ENCODE measurements at regions not wholly inside any gene's neighbourhood (a gene's known extent, or its start where the extent isn't known, plus 50 kb on each side); places are given as distances from the start of the nearest gene placed in this dataset.
"Not testable (repeated sequence)": the region's sequence is repeated elsewhere in the genome, so short reads cannot be mapped to it uniquely, and the experiment has no call there.

- Histone ChIP-seq H3K9ac (ENCODE audit: insufficient read depth in 1 of 2, low read length in 2 of 2) (no peak overlapping the region), H3K4me1 (ENCODE audit: control insufficient read depth in 5 of 5, insufficient read depth in 5 of 5, low read length in 5 of 5) (no peaks in the 10 kb centered on the region), H3K9me3 (ENCODE audit: control insufficient read depth in 4 of 4, insufficient read depth in 3 of 4, low read length in 3 of 4) (no peaks in the 10 kb centered on the region), H3K36me3 (ENCODE audit: control insufficient read depth in 4 of 4, insufficient read depth in 4 of 4, low read length in 4 of 4) (no peaks in the 10 kb centered on the region), H3K27me3 (ENCODE audit: control insufficient read depth in 3 of 3, insufficient read depth in 3 of 3, low read length in 2 of 3) (no peaks in the 10 kb centered on the region), H3K27ac (ENCODE audit: low read depth in 1 of 2, low read length in 1 of 2) (no peak overlapping the region), H3K4me3 (no peak overlapping the region)
- no peak for DNase-seq
- no peak for TF ChIP-seq CTCF (IDR thresholded peaks at IDR 0.05; ENCODE audit: control extremely low read depth, extremely low read depth)
- no peak for ATAC-seq (ENCODE audit: insufficient read depth, low FRiP score)
Measured at GRCh38 chrY:12212394-12212793, 488.6 kb upstream of the USP9Y start.

- ATAC-seq (ENCODE audit: insufficient read depth, low FRiP score) (no peak), DNase-seq (no peak)
- H3K27me3 ChIP-seq (ENCODE audit: control insufficient read depth in 3 of 3, insufficient read depth in 3 of 3, low read length in 2 of 3): no peaks in the 10 kb centered on the region
- no peak for TF ChIP-seq CTCF (IDR thresholded peaks at IDR 0.05; ENCODE audit: control extremely low read depth, extremely low read depth)
- H3K4me3 ChIP-seq: no peak overlapping the region
- H3K27ac ChIP-seq (ENCODE audit: low read depth in 1 of 2, low read length in 1 of 2): no peak overlapping the region
- no peak overlapping the region for H3K9ac ChIP-seq (ENCODE audit: insufficient read depth in 1 of 2, low read length in 2 of 2)
- H3K36me3 ChIP-seq (ENCODE audit: control insufficient read depth in 4 of 4, insufficient read depth in 4 of 4, low read length in 4 of 4): no peaks in the 10 kb centered on the region
- no peaks in the 10 kb centered on the region for H3K4me1 ChIP-seq (ENCODE audit: control insufficient read depth in 5 of 5, insufficient read depth in 5 of 5, low read length in 5 of 5)
- no peaks in the 10 kb centered on the region for H3K9me3 ChIP-seq (ENCODE audit: control insufficient read depth in 4 of 4, insufficient read depth in 3 of 4, low read length in 3 of 4)
Measured at GRCh38 chrY:12215564-12216022, 485.4 kb upstream of the USP9Y start.

GRCh38 chrY:12230921-12231320 lies 470.1 kb upstream of the USP9Y start:
- 53% methylated on average over 1 of the region's 1 CpG; no CpG with 5 or more reads in 1 of the 2 donors for WGBS, 2 donors
- TF ChIP-seq CTCF (IDR thresholded peaks at IDR 0.05; ENCODE audit: control extremely low read depth, extremely low read depth): no peak

GRCh38 chrY:12236399-12236798 lies 464.6 kb upstream of the USP9Y start:
- Histone ChIP-seq H3K4me1 (ENCODE audit: control insufficient read depth in 5 of 5, insufficient read depth in 5 of 5, low read length in 5 of 5) (no peaks in the 10 kb centered on the region), H3K4me3 (no peak overlapping the region), H3K36me3 (ENCODE audit: control insufficient read depth in 4 of 4, insufficient read depth in 4 of 4, low read length in 4 of 4) (no peaks in the 10 kb centered on the region), H3K27ac (ENCODE audit: low read depth in 1 of 2, low read length in 1 of 2) (no peak overlapping the region), H3K27me3 (ENCODE audit: control insufficient read depth in 3 of 3, insufficient read depth in 3 of 3, low read length in 2 of 3) (no peaks in the 10 kb centered on the region), H3K9ac (ENCODE audit: insufficient read depth in 1 of 2, low read length in 2 of 2) (no peak overlapping the region), H3K9me3 (ENCODE audit: control insufficient read depth in 4 of 4, insufficient read depth in 3 of 4, low read length in 3 of 4) (no peaks in the 10 kb centered on the region)
- ATAC-seq (ENCODE audit: insufficient read depth, low FRiP score) (no peak), DNase-seq (no peak)
- WGBS, 2 donors: 87% methylated on average over 4 of the region's 4 CpGs; no CpG with 5 or more reads in 1 of the 2 donors
- no peak for TF ChIP-seq CTCF (IDR thresholded peaks at IDR 0.05; ENCODE audit: control extremely low read depth, extremely low read depth)

More at GRCh38 chrY:12230921-12231320, 470.1 kb upstream of the USP9Y start:
- Histone ChIP-seq H3K27me3 (ENCODE audit: control insufficient read depth in 3 of 3, insufficient read depth in 3 of 3, low read length in 2 of 3) (no peaks in the 10 kb centered on the region), H3K36me3 (ENCODE audit: control insufficient read depth in 4 of 4, insufficient read depth in 4 of 4, low read length in 4 of 4) (no peaks in the 10 kb centered on the region), H3K4me3 (no peak overlapping the region), H3K9ac (ENCODE audit: insufficient read depth in 1 of 2, low read length in 2 of 2) (no peak overlapping the region), H3K9me3 (ENCODE audit: control insufficient read depth in 4 of 4, insufficient read depth in 3 of 4, low read length in 3 of 4) (no peaks in the 10 kb centered on the region), H3K4me1 (ENCODE audit: control insufficient read depth in 5 of 5, insufficient read depth in 5 of 5, low read length in 5 of 5) (no peaks in the 10 kb centered on the region), H3K27ac (ENCODE audit: low read depth in 1 of 2, low read length in 1 of 2) (no peak overlapping the region)
- no peak for DNase-seq
- ATAC-seq (ENCODE audit: insufficient read depth, low FRiP score): no peak

- 30% methylated on average over 2 of the region's 2 CpGs; no CpG with 5 or more reads in 1 of the 2 donors for WGBS, 2 donors
- not testable (repeated sequence) for H3K9me3 ChIP-seq (ENCODE audit: control insufficient read depth in 4 of 4, insufficient read depth in 3 of 4, low read length in 3 of 4)
Measured at GRCh38 chrY:12240326-12240725, 460.7 kb upstream of the USP9Y start.

More at GRCh38 chrY:12240326-12240725, 460.7 kb upstream of the USP9Y start:
- DNase-seq; H3K4me3 ChIP-seq; H3K27me3 ChIP-seq (ENCODE audit: control insufficient read depth in 3 of 3, insufficient read depth in 3 of 3, low read length in 2 of 3); H3K36me3 ChIP-seq (ENCODE audit: control insufficient read depth in 4 of 4, insufficient read depth in 4 of 4, low read length in 4 of 4); H3K9ac ChIP-seq (ENCODE audit: insufficient read depth in 1 of 2, low read length in 2 of 2); ATAC-seq (ENCODE audit: insufficient read depth, low FRiP score); H3K4me1 ChIP-seq (ENCODE audit: control insufficient read depth in 5 of 5, insufficient read depth in 5 of 5, low read length in 5 of 5); H3K27ac ChIP-seq (ENCODE audit: low read depth in 1 of 2, low read length in 1 of 2): not testable (repeated sequence)
